CD1c-positive myeloid dendritic cell (primary cell): ENCODE measurements at regions not wholly inside any gene's neighbourhood (a gene's known extent, or its start where the extent isn't known, plus 50 kb on each side); places are given as distances from the start of the nearest gene placed in this dataset.

Experiments used
- DNase-seq: peaks from one replicate; pipeline ENCODE4 v3.0.0-alpha.2; 2016; ENCODE audit errors: extremely low spot score

- no peak for DNase-seq
Observed at GRCh38 chr7:153832160-153832559, 220.0 kb upstream of the DPP6 start.

- DNase-seq, result no peak
Observed at GRCh38 chr7:153835103-153835502, 217.1 kb upstream of the DPP6 start.

DNA sequence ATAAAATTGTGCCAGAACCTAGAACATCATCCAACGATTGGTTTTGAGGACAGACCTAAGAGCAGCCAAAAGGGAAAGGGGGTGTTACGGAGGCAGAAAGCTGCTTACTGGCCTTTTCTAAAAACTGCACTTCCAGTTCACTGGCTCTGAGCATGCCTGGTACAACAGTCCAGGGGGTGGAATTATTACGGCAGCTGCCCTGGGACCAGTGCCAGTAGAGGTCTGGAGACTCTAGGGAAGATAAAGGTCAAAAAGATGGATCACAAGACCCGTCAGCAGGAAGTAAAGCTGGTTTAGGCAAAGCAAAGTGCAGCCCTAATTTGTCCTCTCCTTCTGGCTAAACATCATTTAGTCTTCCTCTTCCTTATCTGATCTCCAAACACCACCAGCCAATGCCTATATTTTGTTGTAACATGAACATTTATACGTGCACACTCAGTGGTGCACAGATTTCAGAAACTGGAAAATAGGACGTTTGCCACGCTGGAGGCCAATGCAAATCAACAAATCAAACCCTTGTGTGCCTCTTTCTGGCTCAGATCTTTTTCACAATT, 216.4 kb upstream of the DPP6 start:
- no peak for DNase-seq

DNA sequence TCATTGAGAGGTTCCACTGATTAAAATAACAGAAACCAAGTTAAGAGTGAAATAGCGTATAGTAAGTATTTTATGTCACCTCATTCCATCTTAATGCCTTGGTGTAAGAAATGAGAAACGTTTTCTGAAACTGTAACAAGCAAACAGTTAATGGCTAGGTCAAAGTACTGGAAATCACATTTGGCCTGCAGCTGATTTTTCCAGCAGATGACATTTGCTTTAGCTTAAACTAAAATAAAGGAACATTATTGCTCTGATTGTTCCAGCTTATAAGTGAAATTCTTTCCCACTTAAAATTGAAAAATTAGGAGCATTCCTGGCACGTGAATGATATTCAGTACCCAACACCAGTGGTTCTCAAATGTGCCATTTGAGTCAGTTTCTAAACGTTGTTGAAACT, 213.6 kb upstream of the DPP6 start:
- no peak for DNase-seq

- DNase-seq, result no peak
Observed at GRCh38 chr7:153840861-153841260, 211.3 kb upstream of the DPP6 start.

DNA sequence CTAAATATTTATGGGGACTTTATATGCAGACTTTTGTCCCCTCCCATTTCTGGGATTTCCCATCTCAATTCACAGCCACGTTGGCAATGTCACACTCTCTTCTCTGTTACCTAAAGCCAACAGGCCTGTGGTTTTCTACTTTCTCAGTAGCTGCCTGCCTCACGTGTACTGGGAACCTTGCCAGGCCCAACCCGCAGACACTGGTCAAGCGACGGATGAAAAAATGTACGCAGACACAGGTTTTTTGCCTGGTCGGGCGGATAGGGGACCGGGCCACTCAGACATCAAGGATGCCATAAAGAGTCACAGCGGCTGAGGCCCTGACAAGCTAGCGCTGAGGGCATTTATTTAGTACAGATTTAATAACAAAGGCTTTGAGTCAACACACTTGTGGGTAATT, 204.4 kb upstream of the DPP6 start:
- no peak for DNase-seq

DNA sequence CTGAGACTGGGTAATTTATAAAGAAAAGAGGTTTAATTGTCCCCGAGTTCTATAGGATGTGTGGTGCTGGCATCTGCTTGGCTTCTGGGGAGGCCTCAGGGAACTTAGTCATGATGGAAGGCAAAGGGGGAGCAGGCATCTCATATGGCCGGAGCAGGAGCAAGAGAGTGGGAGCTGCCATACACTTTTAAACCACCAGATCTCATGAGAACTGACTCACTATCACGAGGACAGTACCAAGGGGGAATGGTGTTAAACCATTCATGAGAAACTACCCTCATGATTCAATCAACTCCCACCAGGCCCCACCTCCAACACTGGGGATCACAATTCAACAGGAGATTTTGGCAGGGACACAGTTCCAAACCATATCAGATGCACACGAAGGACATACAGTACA, 199.9 kb upstream of the DPP6 start:
- no peak for DNase-seq

- no peak for DNase-seq
Observed at GRCh38 chr7:153858355-153858754, 193.8 kb upstream of the DPP6 start.

GRCh38 chr7:153859239-153859638, 193.0 kb upstream of the DPP6 start:
- DNase-seq, result no peak

DNA sequence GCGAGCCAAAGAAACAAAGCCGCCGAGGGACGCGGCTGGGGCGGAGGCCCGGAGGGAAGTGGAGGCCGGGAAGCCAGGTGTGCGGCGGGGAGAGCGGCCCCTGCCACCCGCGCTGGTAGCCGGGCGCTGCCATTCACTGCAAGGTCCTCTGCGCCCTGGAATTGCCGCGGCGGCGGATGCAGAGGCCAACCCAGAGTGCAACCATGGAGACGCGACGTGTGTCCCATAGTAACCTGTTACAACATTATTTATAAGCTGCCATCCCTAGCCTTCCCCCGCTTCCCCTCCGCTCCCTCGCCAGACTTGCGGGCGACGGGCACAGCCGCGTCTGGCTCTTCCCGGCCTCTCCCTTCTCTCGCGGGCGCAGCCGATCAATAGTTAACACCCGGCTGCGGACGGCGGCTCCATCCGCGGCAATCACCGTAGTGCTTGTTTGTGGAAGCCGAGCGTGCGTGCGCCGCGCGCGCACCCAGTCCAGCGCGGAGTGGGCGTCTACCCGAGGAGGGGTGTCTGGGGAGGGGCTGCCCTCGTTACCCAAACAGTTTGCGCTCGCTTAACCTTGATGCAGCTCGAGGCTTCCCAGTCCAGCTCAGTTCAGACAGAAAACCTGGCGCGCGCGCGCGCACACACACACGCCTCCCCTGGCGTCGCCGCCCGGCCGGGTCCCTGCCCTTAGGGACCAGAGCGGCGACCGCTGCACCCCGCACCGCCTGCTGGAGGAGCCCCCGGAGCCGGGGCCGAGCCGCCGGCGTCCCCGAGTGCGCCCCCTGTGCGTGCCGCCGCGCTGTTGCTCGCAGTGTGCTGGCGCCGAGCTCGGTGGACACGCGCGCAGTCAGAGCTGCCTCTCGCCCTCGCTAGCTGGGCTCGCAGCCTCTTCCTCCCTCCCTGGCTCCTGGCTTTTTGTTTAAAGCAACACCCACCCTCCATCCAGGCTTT, 165.4 kb upstream of the DPP6 start:
- DNase-seq, result no peak

- no peak for DNase-seq
Observed at GRCh38 chr7:153887749-153888569, 164.2 kb upstream of the DPP6 start.

- DNase-seq, result no peak
Observed at GRCh38 chr7:153891990-153892389, 160.2 kb upstream of the DPP6 start.

- DNase-seq, result no peak
Observed at GRCh38 chr7:153902862-153903261, 149.3 kb upstream of the DPP6 start.

DNA sequence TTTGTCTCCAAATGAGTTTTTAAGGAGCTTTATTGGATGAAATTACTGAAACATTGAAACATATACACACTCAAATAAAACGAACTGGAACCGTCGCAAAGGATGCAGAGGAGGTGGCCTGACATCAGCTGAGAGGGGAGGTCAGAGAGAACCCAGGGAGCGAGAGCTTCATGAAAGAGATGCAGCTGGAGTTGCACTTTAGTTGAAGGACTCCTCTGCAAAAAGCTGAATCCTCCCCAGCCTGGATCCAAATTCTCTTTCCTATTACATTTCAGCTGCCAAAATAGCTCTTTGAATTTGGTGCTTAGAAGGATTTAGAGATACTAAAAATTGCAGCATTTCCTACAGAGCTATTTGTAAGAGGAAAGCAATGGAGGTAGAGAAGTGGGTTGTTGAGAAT, 140.0 kb upstream of the DPP6 start:
- DNase-seq, result no peak

DNA sequence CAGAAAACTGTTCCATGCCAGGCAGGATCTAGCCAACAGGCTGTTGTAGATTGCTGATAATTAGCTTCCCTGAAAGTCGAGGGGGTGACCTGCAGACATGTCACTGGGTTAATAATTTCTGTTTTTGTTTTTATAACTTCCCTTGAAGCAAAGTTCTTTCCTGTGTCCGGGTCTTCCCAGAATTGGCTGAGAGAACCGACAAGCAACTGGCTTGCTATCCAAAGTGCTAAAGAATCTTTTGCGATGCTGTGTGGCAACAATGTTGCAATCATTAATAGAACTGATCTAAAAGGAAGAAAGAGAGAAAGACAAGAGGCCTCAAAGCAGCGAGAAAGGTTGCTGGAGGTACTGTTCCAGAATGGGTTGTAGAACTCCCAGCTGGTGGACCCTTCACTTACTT, 132.1 kb upstream of the DPP6 start:
- DNase-seq, result no peak

DNA sequence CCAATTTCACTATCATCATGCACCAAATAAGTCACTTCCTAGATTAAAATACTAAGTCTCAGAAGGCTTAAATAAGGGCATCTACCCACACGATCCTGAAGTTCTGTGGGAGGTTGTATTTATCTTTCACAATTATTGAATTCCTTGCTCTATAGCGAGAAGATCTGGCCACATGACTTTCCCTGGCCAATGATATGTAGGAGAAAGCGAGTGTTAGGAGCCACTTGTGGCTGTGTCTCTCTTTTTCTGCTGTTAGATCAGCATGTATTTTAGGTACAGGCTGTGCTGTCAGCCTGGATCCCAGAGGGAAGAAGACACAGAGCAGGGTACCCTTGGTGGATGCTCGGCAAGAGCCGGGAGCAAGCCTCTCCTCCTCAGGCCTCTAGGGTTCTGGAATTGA, 131.3 kb upstream of the DPP6 start:
- DNase-seq, result no peak

GRCh38 chr7:153921408-153921807, 130.8 kb upstream of the DPP6 start:
- DNase-seq, result no peak

DNA sequence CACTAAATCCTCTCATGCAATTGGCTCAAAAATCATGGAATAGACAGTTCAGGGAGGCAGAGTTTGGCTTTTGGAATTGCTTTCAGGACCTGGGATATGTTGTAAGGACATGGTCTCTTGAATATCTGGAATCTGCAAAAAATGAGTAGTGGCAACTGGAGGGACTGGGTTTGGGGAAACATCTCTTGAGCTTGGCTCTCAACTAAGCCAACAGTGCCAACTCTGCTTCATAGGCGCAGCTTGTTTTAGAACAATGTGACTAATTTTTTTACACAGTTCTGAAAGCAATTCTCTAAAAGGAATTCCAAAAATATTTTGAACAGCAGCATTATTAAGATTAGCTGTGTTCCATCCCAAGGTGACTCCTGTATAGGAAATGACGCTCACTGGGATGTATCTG, 121.5 kb upstream of the DPP6 start:
- DNase-seq, result no peak

DNA sequence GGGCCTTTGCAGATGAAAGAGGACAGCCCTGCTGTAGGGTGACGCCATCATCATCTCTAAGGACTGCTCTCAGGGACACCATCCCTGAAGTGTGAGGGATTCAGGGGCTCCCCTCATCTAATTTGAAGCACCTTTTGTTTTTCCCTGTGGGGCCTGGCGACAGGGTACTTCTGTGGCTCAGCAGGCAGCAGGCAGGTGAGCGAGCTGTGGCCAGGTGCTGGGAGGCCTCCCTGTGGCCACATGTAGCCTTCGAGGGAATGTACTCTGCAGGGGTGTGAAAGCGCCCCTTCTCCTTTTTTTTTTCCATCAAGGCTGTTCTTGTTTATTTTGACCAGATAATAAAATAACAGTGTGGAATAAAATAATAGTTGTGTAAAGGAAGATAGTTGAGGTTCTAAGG, 118.2 kb upstream of the DPP6 start:
- DNase-seq, result no peak

- no peak for DNase-seq
Observed at GRCh38 chr7:153934629-153935028, 117.6 kb upstream of the DPP6 start.

DNA sequence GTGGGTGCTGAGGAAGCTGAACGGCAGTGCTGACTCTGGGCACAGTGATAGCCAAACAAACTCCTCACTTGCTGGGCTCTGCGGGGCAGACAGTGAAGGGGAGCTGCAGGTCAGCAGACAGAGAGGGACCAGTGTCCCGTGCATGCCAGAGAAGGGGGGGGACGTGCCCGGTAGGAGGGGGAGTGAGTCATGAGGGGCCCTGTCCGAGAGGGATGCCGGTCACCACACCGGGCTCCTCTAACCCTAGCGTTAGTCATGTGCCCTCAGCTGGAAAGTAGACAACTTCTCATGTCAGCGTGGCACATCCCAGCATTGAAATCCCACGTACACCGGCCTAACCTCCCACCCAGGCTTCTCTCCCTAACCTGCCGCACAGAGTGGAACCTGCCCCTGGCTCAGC, 117.1 kb upstream of the DPP6 start:
- no peak for DNase-seq

GRCh38 chr7:153938451-153938850, 113.7 kb upstream of the DPP6 start:
- no peak for DNase-seq

- DNase-seq, result no peak
Observed at GRCh38 chr7:153939177-153939576, 113.0 kb upstream of the DPP6 start.
